T1000 (cell line): ENCODE measurements at regions not wholly inside any gene's neighbourhood (a gene's known extent, or its start where the extent isn't known, plus 50 kb on each side); places are given as distances from the start of the nearest gene placed in this dataset.

Experiments
- DNase-seq: peaks from one replicate; lab custom pipeline; 2025; ENCODE audit warnings: mixed read lengths; lab: John Stamatoyannopoulos, UW

- DNase-seq = no peak
These were observed 308.6 kb upstream of the GIMD1 start for GRCh38 chr4:106677213-106677612.

DNA sequence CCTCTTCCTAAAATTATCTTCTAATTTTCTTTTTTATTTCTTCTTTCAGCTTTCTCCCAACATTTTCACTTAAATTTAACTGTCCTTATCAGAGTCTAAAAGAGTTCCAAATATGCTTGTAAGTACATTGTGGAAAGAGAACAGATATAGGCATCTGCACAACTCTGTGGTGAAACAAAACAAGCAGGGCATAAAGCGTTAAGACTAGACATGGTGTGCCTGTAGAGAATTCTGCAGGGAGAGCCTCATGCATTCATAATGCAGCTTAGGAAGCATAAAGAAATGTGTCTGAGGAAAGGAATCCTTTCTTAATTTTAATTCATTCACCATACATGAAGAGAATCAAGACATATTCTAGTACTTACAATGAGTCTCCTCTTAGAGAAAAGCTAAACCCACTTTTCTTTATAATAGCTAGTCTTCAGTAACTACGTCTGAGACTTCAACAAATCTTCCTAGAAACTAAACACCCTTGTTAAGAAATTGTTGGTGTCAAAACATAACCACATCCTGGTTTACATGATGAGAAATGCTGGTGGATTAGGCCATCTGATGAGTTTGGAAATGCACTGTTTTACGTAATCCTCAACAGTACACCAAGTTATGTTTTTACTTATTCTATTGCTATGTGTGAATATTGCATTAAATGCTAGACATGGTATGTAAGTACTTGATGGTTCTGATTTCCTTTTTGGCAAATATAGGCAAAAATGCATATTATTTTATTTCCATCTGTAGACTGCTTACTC is 307.8 kb upstream of the GIMD1 start:
- no peak for DNase-seq

GRCh38 chr4:106671716-106672115 is 303.1 kb upstream of the GIMD1 start:
- DNase-seq = no peak

GRCh38 chr4:106670976-106671375 is 302.4 kb upstream of the GIMD1 start:
- no peak for DNase-seq

GRCh38 chr4:106659371-106659770 is 290.8 kb upstream of the GIMD1 start:
- no peak for DNase-seq

- DNase-seq = no peak
These were observed 283.5 kb upstream of the GIMD1 start for GRCh38 chr4:106652095-106652494.

- no peak for DNase-seq
These were observed 282.1 kb upstream of the GIMD1 start for GRCh38 chr4:106650701-106651100.

GRCh38 chr4:106647451-106647850 is 278.9 kb upstream of the GIMD1 start:
- DNase-seq = no peak

GRCh38 chr4:106629268-106629625 is 260.7 kb upstream of the GIMD1 start:
- no peak for DNase-seq

DNA sequence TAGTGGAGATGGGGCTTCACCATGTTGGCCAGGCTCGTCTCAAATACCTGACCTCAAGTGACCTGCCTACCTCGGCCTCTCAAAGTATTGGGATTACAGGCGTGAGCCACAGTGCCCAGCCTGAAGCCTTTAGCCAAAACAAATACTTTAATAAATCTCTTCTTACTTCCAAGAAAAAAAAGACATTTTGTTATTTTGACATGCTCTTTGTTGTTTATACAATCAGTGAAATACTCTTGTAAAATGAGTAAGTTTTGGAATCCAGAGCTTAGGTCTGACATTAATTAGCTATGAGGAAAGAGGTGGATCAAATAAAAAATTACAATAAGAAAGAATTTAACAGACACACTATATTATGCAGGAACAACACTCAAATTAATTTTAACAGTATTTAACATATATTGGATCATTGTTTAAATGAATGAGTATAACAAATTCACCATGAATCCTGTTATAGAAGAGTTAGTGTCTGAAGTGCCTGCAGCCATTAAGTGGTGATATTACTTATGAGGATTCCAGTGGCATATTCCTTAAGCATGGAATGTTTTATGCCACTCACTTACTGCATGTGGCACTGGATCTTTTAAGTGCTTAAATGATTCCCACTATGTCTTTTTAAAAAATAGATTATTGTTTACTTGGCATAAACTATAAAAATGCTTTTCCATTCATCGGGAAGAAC is 260.1 kb upstream of the GIMD1 start:
- DNase-seq = no peak

- no peak for DNase-seq
These were observed 258.5 kb upstream of the GIMD1 start for GRCh38 chr4:106627051-106627450.

- no peak for DNase-seq
These were observed 256.1 kb upstream of the GIMD1 start for GRCh38 chr4:106624671-106625070.

GRCh38 chr4:106618956-106619355 is 250.4 kb upstream of the GIMD1 start:
- no peak for DNase-seq

GRCh38 chr4:106615961-106616360 is 247.4 kb upstream of the GIMD1 start:
- no peak for DNase-seq

DNA sequence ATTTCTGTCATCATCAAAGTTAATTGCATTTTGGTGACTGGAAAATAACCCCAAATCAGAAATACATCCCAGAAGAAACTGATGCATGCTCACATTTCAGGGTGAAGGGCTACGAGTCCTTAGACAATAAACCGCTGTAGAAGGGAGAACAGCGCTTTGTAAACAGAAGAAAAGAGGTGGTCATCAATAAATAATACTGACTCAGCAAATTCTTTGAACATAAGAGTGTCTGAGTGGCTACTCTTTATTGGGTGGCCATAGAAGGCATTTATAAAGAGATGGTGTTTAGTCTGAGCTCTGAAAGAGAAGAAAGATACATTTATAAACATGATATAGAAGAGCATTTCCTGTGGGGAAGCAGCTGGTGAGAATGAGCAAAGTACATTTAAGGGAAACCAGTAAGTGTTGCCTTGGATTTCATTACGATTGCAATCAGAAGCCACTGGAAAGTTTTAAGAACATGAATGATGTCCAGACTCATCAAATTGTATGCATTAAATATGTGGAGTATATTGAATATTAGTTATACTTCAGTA is 246.9 kb upstream of the GIMD1 start:
- DNase-seq = no peak

DNA sequence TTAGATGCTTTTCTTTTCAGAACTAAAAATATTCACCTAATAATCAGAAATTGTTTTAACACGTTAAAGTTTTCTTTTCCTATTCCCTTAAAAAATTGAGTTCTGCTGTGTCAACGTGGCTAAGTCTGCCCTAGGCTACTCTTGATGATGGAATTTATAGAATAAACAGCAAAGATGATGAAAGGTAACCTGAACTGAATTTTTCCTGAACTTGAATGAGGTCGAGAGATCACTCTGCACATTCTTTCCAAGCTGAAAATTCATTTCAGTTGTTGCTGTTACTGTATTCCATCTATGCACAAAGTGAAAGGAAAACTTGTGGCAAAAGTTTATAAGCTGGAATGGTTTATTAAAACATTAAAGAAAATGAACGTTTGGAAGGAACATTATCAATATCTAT is 245.9 kb upstream of the GIMD1 start:
- DNase-seq = no peak

- no peak for DNase-seq
These were observed 241.3 kb upstream of the GIMD1 start for GRCh38 chr4:106609917-106610316.

DNA sequence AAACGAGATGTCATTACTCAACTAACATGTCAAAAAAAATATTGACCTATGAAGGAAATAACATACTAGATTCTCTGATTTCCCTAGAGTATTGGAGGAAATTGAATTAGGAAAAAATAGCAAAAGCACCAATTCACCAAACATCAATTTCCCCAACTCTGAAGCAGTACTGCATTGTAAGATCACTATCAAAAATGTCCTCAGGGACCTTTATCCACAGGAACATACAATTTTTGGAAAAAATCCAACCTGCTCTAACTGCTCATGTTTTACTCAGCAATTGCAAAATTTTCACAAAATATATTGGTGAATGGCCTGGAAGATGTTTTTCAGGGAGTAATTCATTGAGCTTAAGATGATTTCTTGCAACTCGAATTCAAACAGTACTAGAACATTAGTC is 239.0 kb upstream of the GIMD1 start:
- DNase-seq = no peak

GRCh38 chr4:106604319-106605051 is 235.9 kb upstream of the GIMD1 start:
- DNase-seq = no peak

GRCh38 chr4:106603471-106603870 is 234.9 kb upstream of the GIMD1 start:
- DNase-seq = no peak

- no peak for DNase-seq
These were observed 234.1 kb upstream of the GIMD1 start for GRCh38 chr4:106602711-106603110.

DNA sequence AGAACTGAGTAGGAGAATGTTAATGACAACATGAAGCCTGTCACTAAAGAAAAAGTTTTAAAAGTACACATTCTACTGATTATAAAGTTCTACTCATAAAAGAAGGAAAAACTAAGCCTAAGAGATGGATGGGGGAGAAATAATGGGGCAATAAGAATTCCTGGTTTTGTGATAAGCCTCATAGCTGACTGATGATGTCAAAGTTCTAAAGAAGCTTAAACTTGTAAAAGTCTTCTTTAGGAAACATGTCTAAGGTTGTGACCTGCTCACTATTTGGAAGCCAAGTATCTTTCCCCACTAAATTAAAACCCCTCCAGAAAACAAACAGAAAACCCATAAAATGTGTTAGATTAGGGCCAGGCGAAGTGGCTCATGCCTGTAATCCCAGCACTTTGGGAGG is 232.9 kb upstream of the GIMD1 start:
- no peak for DNase-seq

DNA sequence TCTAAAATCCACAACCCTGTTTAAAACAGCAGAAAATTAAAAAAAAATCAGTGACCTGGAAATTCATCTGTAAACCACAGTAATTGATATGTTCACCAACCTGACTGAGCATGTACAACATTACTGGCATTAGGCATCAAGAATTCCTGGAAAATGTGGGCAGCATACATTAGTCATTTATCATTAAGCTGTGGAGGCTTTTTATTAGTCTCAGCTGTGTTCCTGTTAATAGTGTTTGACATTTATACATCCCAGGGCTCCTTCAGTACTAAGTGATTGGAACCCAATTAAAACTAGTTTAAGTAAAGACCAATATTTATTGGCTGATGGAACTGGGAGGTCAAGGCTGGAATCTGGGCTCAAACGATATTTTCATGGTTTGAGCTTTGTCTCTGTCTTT is 227.3 kb upstream of the GIMD1 start:
- DNase-seq = no peak
